AG04450 (cell line): ENCODE measurements at regions not wholly inside any gene's neighbourhood (a gene's known extent, or its start where the extent isn't known, plus 50 kb on each side); places are given as distances from the start of the nearest gene placed in this dataset.

ENCODE experiments used
- CTCF ChIA-PET: fragments of 300-600, 350-600 bp; formaldehyde crosslinking; extraction: SDS; loops from one replicate; lab custom pipeline; 2022; ENCODE audit warnings: antibody characterized with exemption, inconsistent platforms; lab: Charles Lee
- POLR2A ChIA-PET: fragments of 350-600 bp; formaldehyde crosslinking; extraction: SDS; loops from one replicate; lab custom pipeline; 2021; ENCODE audit warnings: antibody characterized with exemption, inconsistent platforms; lab: Yijun Ruan, JAX
- DNase-seq: peaks from one replicate; pipeline ENCODE4 v3.0.0-alpha.2; 2011; ENCODE audit warnings: low read depth, low spot score
- H3K27ac ChIP-seq: one replicate; pipeline ENCODE4 v1.5.1; 2012; ENCODE audit warnings: low read depth, low read length, control low read depth
- H3K27me3 ChIP-seq: one replicate; pipeline ENCODE4 v1.6.0; 2012; ENCODE audit warnings: low read length; ENCODE audit not compliant: control insufficient read depth, insufficient read depth
- H3K4me3 ChIP-seq: 2 replicates; pipeline ENCODE4 v1.5.1; 2011; ENCODE audit warnings: mild to moderate bottlenecking, low read depth, low read length, control low read depth
- H3K9me3 ChIP-seq: 2 replicates; pipeline ENCODE4 v1.5.1; 2012; ENCODE audit warnings: low read length; ENCODE audit not compliant: control insufficient read depth, insufficient read depth
- TF ChIP-seq, protein P1 (sequence below): IDR thresholded peaks from 2 replicates; pipeline ENCODE4 v1.5.1; 2011; ENCODE audit warnings: low read depth, low read length, control low read depth, inconsistent platforms

GRCh38 chr6:110037726-110038295 is 59.7 kb downstream of the GPR6 start:
- POLR2A ChIA-PET = no interaction called here
- H3K27me3 ChIP-seq = peaks cover 8% of the 10 kb centered on the region
- TF ChIP-seq, protein P1, sequence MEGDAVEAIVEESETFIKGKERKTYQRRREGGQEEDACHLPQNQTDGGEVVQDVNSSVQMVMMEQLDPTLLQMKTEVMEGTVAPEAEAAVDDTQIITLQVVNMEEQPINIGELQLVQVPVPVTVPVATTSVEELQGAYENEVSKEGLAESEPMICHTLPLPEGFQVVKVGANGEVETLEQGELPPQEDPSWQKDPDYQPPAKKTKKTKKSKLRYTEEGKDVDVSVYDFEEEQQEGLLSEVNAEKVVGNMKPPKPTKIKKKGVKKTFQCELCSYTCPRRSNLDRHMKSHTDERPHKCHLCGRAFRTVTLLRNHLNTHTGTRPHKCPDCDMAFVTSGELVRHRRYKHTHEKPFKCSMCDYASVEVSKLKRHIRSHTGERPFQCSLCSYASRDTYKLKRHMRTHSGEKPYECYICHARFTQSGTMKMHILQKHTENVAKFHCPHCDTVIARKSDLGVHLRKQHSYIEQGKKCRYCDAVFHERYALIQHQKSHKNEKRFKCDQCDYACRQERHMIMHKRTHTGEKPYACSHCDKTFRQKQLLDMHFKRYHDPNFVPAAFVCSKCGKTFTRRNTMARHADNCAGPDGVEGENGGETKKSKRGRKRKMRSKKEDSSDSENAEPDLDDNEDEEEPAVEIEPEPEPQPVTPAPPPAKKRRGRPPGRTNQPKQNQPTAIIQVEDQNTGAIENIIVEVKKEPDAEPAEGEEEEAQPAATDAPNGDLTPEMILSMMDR = no peak
- CTCF ChIA-PET = interaction anchor here (1.7 to 10.1 kb wide), 8 partner anchors 10 to 509 kb away, joined by 4 to 364 read pairs (median 53); partner anchors contain the start of genes AK9 and FIG4
- DNase-seq = no peak
- H3K27ac ChIP-seq = no peak overlapping the region
- H3K4me3 ChIP-seq = no peak overlapping the region
- H3K9me3 ChIP-seq = no peaks in the 10 kb centered on the region

DNA sequence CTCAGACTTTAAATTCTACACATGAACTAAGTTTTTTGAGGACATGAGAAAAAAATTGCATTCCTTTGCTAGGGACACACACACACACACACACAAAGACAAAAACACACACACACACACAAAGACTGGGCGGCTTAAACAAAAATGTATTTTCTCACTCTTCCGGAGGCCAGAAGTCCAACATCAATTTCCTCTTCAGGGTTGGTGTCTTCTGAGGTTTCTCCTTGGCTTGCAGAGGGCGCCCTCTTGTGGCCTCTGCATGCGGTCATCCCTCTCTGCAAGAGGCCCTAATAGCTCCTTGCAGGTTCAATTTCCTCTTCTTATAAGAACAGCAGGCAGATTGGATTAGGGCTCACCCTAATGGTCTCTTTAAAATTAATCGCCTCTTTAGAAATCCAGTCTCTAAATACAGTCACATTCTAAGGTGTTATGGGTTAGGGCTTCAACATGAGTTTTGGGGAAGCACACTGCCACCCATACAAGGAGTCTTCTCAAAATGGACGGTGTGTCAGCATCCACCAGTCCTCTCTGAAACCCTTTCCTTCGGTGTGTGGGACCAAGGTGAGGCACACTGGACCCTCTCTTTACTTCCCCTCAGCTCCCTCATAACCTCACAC is 61.4 kb downstream of the GPR6 start:
- Histone ChIP-seq H3K4me3 (peak overlapping the region; percentile 38), H3K27me3 (peaks cover under 1% of the 10 kb centered on the region), H3K9me3 (no peaks in the 10 kb centered on the region), H3K27ac (no peak overlapping the region)
- peak; percentile 79 for DNase-seq
- ChIA-PET POLR2A (interaction anchor here (0.5 to 1.4 kb wide), 4 partner anchors 34 to 334 kb away, joined by 3 to 5 read pairs (median 4); partner anchors contain the start of genes CDC40 and WASF1), CTCF (interaction anchor here (0.5 to 10.1 kb wide), 121 partner anchors 9 to 1777 kb away, joined by 3 to 364 read pairs (median 4); partner anchors contain the start of genes AK9, CDC40, DDO and FIG4)
- TF ChIP-seq, protein P1 = peak; percentile 98

- H3K27me3 ChIP-seq = no peaks in the 10 kb centered on the region
- H3K27ac ChIP-seq = no peak overlapping the region
- CTCF ChIA-PET = interaction anchor here (0.6 to 10.1 kb wide), 107 partner anchors 9 to 579 kb away, joined by 3 to 364 read pairs (median 4); partner anchors contain the start of genes AK9, CDC40, DDO and FIG4
- TF ChIP-seq, protein P1 = peak; percentile 52
- DNase-seq = no peak
- peak overlapping the region; percentile 38 for H3K4me3 ChIP-seq
- no peaks in the 10 kb centered on the region for H3K9me3 ChIP-seq
- POLR2A ChIA-PET = interaction anchor here (0.5 to 1.4 kb wide), 3 partner anchors 34 to 335 kb away, joined by 3 to 4 read pairs (median 3); partner anchors contain the start of genes CDC40 and WASF1
Observed at GRCh38 chr6:110039981-110040383, 61.9 kb downstream of the GPR6 start.

- no peak for DNase-seq
- ChIA-PET CTCF (interaction anchor here (0.6 to 10.1 kb wide), 29 partner anchors 8 to 515 kb away, joined by 3 to 364 read pairs (median 9); partner anchors contain the start of genes AK9, CDC40 and FIG4), POLR2A (no interaction called here)
- no peak overlapping the region for H3K4me3 ChIP-seq
- no peaks in the 10 kb centered on the region for H3K27me3 ChIP-seq
- no peak overlapping the region for H3K27ac ChIP-seq
- peaks cover 2% of the 10 kb centered on the region; the same call in 1 of the 2 replicates for H3K9me3 ChIP-seq
- TF ChIP-seq, protein P1 = no peak
Observed at GRCh38 chr6:110040716-110041115, 62.6 kb downstream of the GPR6 start.
